D721Med (cell line): ENCODE measurements at regions not wholly inside any gene's neighbourhood (a gene's known extent, or its start where the extent isn't known, plus 50 kb on each side); places are given as distances from the start of the nearest gene placed in this dataset.

Experiments used
- DNase-seq: peaks from one replicate; pipeline ENCODE4 v3.0.0; 2011; ENCODE audit warnings: low spot score; ENCODE audit not compliant: insufficient read length
- FAIRE-seq: peaks from 2 replicates; lab custom pipeline; 2011; peaks lifted over from hg19 to GRCh38; lab: Jason Lieb, UNC
- CTCF ChIP-seq: IDR thresholded peaks from 2 replicates; pipeline ENCODE4 v1.5.1; 2012; ENCODE audit warnings: mild to moderate bottlenecking, control low read depth; ENCODE audit not compliant: insufficient read depth; ENCODE audit errors: missing control alignments

GRCh38 chr20:63105211-63106107, 98.7 kb upstream of the BHLHE23 start:
- no peak for TF ChIP-seq CTCF
- FAIRE-seq (no peak), DNase-seq (no peak)

GRCh38 chr20:63104312-63105181, 97.8 kb upstream of the BHLHE23 start:
- FAIRE-seq (no peak), DNase-seq (no peak)
- no peak for TF ChIP-seq CTCF

GRCh38 chr20:63103402-63104311, 96.9 kb upstream of the BHLHE23 start:
- DNase-seq (no peak), FAIRE-seq (no peak)
- no peak for TF ChIP-seq CTCF

GRCh38 chr20:63102721-63103375, 96.1 kb upstream of the BHLHE23 start:
- DNase-seq: no peak
- FAIRE-seq: no peak
- TF ChIP-seq CTCF: no peak

GRCh38 chr20:63101781-63102720, 95.3 kb upstream of the BHLHE23 start:
- no peak for FAIRE-seq
- no peak for TF ChIP-seq CTCF
- no peak for DNase-seq
